ENCODE measurements at regions not wholly inside any gene's neighbourhood (a gene's known extent, or its start where the extent isn't known, plus 50 kb on each side); places are given as distances from the start of the nearest gene placed in this dataset.

GRCh38 chr21:18467715-18468114 is 64.1 kb upstream of the TMPRSS15 start:
- Histone ChIP-seq H4K20me1 (replicated peaks; ENCODE audit: control insufficient read depth, extremely low read depth, insufficient read depth, low read length) (no peaks in the 10 kb centered on the region), H3K79me2 (ENCODE audit: control insufficient read depth, insufficient read depth, low read length) (no peaks in the 10 kb centered on the region), H3K4me2 (ENCODE audit: insufficient read depth, low read length) (no peak overlapping the region), H3K9me3 (replicated peaks; ENCODE audit: control insufficient read depth, insufficient read depth, low read length) (no peaks in the 10 kb centered on the region), H2AFZ (ENCODE audit: low read depth, low read length) (no peak overlapping the region), H3K27ac (ENCODE audit: insufficient read depth, low read depth, low read length) (no peak overlapping the region), H3K27me3 (ENCODE audit: control insufficient read depth in 2 of 2, insufficient read depth in 2 of 2, low read length in 2 of 2) (no peaks in the 10 kb centered on the region), H3K9me1 (replicated peaks; ENCODE audit: control insufficient read depth, extremely low read depth, insufficient read depth, low read length) (no peaks in the 10 kb centered on the region), H3K4me1 (ENCODE audit: control insufficient read depth, extremely low read depth, insufficient read depth, low read length) (no peaks in the 10 kb centered on the region), H3K36me3 (ENCODE audit: control insufficient read depth in 2 of 2, extremely low read depth in 1 of 2, insufficient read depth in 2 of 2, low read length in 2 of 2) (no peaks in the 10 kb centered on the region), H3K9ac (replicated peaks; ENCODE audit: extremely low read depth, insufficient read depth, low read length) (no peak overlapping the region), H3K4me3 (replicated peaks in 1 of 3; ENCODE audit: insufficient read depth in 1 of 3, low read depth in 1 of 3, low read length in 3 of 3) (no peak overlapping the region)
- intact Hi-C loops (cut with micrococcal nuclease) (no loop called here), dilution Hi-C loops (cut with MboI; ENCODE audit: extremely low pct_ligation_motif_present, low sequenced_read_pairs) (no loop called here)
- BruUV-seq (replicated peaks) = no TSS peak
- POLR2A ChIA-PET = no interaction called here
- no peak for TF ChIP-seq MYC (IDR thresholded peaks at IDR 0.05; ENCODE audit: low read depth, low read length)
- no peak for TF ChIP-seq EZH2 (IDR thresholded peaks at IDR 0.05; ENCODE audit: borderline replicate concordance, low read depth, low read length, severe bottlenecking)
- TF ChIP-seq MAX (IDR thresholded peaks at IDR 0.05; ENCODE audit: insufficient read depth, insufficient read length) = no peak
- TF ChIP-seq FOS (IDR thresholded peaks at IDR 0.05; ENCODE audit: borderline replicate concordance, insufficient read depth, low read length) = no peak
- TF ChIP-seq JUN (IDR thresholded peaks at IDR 0.05; ENCODE audit: borderline replicate concordance, insufficient read depth, insufficient read length, low read depth) = no peak
- TF ChIP-seq CTCF (IDR thresholded peaks at IDR 0.05; ENCODE audit: extremely low read depth in 1 of 2, insufficient read depth in 1 of 2, low read depth in 1 of 2, low read length in 2 of 2) = no peak
- TF ChIP-seq POLR2AphosphoS5 (IDR thresholded peaks at IDR 0.05; ENCODE audit: insufficient read depth, low read depth, low read length) = no peak
- TF ChIP-seq POLR2A (IDR thresholded peaks at IDR 0.05; ENCODE audit: low read depth, low read length) = no peak
- no peak for TF ChIP-seq GATA2 (IDR thresholded peaks at IDR 0.05; ENCODE audit: insufficient read depth, insufficient read length, low read depth, low read length)
- FAIRE-seq (no peak), DNase-seq (ENCODE audit: low read depth, low spot score) (no peak)
- CTCF ChIA-PET = no interaction called here

Measured in endothelial cell of umbilical vein (primary cell).